Keratinocyte (primary cell): ENCODE measurements at regions not wholly inside any gene's neighbourhood (a gene's known extent, or its start where the extent isn't known, plus 50 kb on each side); places are given as distances from the start of the nearest gene placed in this dataset.

Source experiments
- EZH2 ChIP-seq: IDR thresholded peaks from one replicate; pipeline ENCODE4 v1.6.1; 2012; ENCODE audit warnings: inconsistent platforms, mild to moderate bottlenecking, low read length, moderate library complexity
- TF ChIP-seq, protein P1 (sequence below), 3 experiments: IDR thresholded peaks in 1 of 3; conservative IDR thresholded peaks in 1 of 3; optimal IDR thresholded peaks in 1 of 3; 2 replicates in 2 of 3; 3 replicates in 1 of 3; pipeline versions ENCODE3 to v1.5.1; 2011; ENCODE audit warnings: low read length in 3 of 3, mild to moderate bottlenecking in 3 of 3, moderate library complexity in 2 of 3, control low read depth in 1 of 3, inconsistent platforms in 1 of 3; ENCODE audit not compliant: insufficient read depth in 2 of 3; ENCODE audit errors: extremely low read depth in 1 of 3

DNA sequence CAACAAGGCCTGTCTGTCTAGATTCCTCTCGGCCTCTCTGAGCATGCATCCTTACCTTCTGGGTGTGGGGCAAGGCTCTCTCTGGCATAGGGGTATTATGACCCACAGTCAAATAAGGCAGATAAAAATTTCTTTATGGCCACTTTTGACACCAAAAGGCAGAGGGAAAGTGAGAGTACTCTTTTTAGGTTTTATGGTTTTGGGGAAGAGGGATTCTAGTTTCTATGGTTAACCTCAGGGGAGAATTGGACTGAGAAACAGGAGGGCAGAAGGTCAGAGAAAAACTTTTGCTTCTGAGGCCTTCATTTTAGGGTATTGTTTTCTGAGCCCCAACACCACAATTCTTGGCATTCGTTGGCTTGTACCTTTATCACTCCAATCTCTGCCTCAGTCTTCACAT, 70.0 kb upstream of the CCDC54 start:
- TF ChIP-seq, protein P1, sequence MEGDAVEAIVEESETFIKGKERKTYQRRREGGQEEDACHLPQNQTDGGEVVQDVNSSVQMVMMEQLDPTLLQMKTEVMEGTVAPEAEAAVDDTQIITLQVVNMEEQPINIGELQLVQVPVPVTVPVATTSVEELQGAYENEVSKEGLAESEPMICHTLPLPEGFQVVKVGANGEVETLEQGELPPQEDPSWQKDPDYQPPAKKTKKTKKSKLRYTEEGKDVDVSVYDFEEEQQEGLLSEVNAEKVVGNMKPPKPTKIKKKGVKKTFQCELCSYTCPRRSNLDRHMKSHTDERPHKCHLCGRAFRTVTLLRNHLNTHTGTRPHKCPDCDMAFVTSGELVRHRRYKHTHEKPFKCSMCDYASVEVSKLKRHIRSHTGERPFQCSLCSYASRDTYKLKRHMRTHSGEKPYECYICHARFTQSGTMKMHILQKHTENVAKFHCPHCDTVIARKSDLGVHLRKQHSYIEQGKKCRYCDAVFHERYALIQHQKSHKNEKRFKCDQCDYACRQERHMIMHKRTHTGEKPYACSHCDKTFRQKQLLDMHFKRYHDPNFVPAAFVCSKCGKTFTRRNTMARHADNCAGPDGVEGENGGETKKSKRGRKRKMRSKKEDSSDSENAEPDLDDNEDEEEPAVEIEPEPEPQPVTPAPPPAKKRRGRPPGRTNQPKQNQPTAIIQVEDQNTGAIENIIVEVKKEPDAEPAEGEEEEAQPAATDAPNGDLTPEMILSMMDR (optimal IDR thresholded peaks at IDR 0.05 in 1 of 3, IDR thresholded peaks at IDR 0.05 in 1 of 3, conservative IDR thresholded peaks at IDR 0.05 in 1 of 3; ENCODE audit: extremely low read depth in 1 of 3, insufficient read depth in 2 of 3, low read length in 3 of 3) = no peak
- no peak for TF ChIP-seq EZH2
